Osteocyte (in vitro differentiated cells): ENCODE measurements at regions not wholly inside any gene's neighbourhood (a gene's known extent, or its start where the extent isn't known, plus 50 kb on each side); places are given as distances from the start of the nearest gene placed in this dataset.

Experiments
- DNase-seq: peaks from one replicate; pipeline ENCODE4 v3.0.0; 2021; ENCODE audit warnings: mixed read lengths; ENCODE audit not compliant: unreplicated experiment; ENCODE audit errors: extremely low spot score
- H3K27ac Mint-ChIP-seq: one replicate; pipeline ENCODE4 v1.8.0; 2021; ENCODE audit warnings: mild to moderate bottlenecking, mixed read lengths; ENCODE audit not compliant: unreplicated experiment
- H3K27me3 Mint-ChIP-seq: one replicate; pipeline ENCODE4 v1.8.0; 2021; ENCODE audit warnings: mixed read lengths; ENCODE audit not compliant: unreplicated experiment
- H3K36me3 Mint-ChIP-seq: one replicate; pipeline ENCODE4 v1.8.0; 2021; ENCODE audit warnings: mixed read lengths; ENCODE audit not compliant: unreplicated experiment
- H3K4me1 Mint-ChIP-seq: one replicate; pipeline ENCODE4 v1.8.0; 2021; ENCODE audit warnings: mixed read lengths; ENCODE audit not compliant: unreplicated experiment
- H3K4me3 Mint-ChIP-seq: one replicate; pipeline ENCODE4 v1.8.0; 2021; ENCODE audit warnings: mild to moderate bottlenecking, moderate library complexity, mixed read lengths; ENCODE audit not compliant: unreplicated experiment
- H3K9me3 Mint-ChIP-seq: one replicate; pipeline ENCODE4 v1.8.0; 2021; ENCODE audit warnings: mixed read lengths; ENCODE audit not compliant: unreplicated experiment
- TF ChIP-seq, protein P1 (sequence below): fragments of 200-600 bp; sonication (generic); IDR thresholded peaks from 2 replicates; pipeline ENCODE4 v1.5.0; 2021; ENCODE audit warnings: antibody characterized with exemption, mild to moderate bottlenecking, moderate library complexity

- H3K36me3 Mint-ChIP-seq = no peaks in the 10 kb centered on the region
- H3K4me1 Mint-ChIP-seq = peaks cover 5% of the 10 kb centered on the region
- no peak for DNase-seq
- peaks cover 11% of the 10 kb centered on the region for H3K9me3 Mint-ChIP-seq
- peaks cover 2% of the 10 kb centered on the region for H3K27me3 Mint-ChIP-seq
- no peak overlapping the region for H3K4me3 Mint-ChIP-seq
- TF ChIP-seq, protein P1, sequence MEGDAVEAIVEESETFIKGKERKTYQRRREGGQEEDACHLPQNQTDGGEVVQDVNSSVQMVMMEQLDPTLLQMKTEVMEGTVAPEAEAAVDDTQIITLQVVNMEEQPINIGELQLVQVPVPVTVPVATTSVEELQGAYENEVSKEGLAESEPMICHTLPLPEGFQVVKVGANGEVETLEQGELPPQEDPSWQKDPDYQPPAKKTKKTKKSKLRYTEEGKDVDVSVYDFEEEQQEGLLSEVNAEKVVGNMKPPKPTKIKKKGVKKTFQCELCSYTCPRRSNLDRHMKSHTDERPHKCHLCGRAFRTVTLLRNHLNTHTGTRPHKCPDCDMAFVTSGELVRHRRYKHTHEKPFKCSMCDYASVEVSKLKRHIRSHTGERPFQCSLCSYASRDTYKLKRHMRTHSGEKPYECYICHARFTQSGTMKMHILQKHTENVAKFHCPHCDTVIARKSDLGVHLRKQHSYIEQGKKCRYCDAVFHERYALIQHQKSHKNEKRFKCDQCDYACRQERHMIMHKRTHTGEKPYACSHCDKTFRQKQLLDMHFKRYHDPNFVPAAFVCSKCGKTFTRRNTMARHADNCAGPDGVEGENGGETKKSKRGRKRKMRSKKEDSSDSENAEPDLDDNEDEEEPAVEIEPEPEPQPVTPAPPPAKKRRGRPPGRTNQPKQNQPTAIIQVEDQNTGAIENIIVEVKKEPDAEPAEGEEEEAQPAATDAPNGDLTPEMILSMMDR = no peak
- no peak overlapping the region for H3K27ac Mint-ChIP-seq
These were observed 369.3 kb downstream of the KLF5 start for GRCh38 chr13:73428137-73428536.

- Mint-ChIP-seq H3K9me3 (peaks cover 4% of the 10 kb centered on the region), H3K27me3 (peaks cover 5% of the 10 kb centered on the region), H3K36me3 (no peaks in the 10 kb centered on the region), H3K4me3 (no peak overlapping the region), H3K27ac (no peak overlapping the region), H3K4me1 (no peaks in the 10 kb centered on the region)
- no peak for DNase-seq
- TF ChIP-seq, protein P1 = no peak
These were observed 364.2 kb downstream of the KLF5 start for GRCh38 chr13:73422973-73423372.

DNA sequence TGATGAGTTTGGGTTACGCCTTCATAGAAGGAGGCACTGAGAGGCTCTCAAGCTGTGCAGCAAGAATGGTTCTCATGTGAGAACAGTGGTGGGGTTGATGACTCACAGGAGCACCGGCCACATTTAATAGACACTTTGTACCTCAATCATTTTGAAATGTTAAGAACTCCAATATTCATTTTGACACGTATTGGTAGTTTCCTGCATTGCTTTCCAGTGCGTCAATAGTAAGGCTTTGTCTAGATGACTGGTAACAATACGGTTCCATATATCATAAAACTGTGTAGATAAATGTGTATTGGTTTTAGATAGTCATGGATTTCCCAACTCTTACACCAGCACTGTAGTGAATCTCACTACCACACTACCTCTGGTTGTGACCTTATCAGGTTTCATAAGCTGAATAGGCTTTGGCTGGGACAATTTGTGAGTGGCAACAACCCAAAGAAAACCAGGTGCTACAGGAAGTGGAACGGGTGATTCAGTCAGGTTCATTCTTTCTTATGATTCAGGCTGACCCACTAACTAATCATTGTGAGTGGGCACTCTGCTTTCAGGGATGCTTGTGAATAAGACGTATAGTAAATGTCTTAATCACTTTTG, 362.6 kb downstream of the KLF5 start:
- no peak for DNase-seq
- no peaks in the 10 kb centered on the region for H3K4me1 Mint-ChIP-seq
- H3K9me3 Mint-ChIP-seq = peaks cover 4% of the 10 kb centered on the region
- peaks cover 5% of the 10 kb centered on the region for H3K27me3 Mint-ChIP-seq
- no peak overlapping the region for H3K4me3 Mint-ChIP-seq
- H3K27ac Mint-ChIP-seq = no peak overlapping the region
- TF ChIP-seq, protein P1 = no peak
- no peaks in the 10 kb centered on the region for H3K36me3 Mint-ChIP-seq

DNA sequence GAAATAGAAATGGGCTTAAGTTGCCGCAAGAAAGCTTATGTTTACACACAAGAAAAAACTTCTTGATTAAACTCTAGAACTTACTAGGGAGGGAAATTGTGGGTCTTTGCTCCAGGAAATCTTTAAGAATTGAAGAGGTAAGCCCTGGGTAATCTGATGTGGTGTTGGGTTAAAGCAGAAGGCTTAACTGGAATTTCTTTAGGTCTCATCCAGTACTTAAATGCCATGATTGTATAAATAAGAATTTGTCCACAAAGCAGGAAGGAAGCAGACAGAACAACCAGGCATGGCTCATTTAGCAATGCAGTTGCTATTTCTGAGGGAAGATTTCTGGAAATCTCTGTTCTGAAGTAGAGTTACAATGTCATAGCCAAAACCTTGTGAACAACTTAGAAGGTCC, 360.4 kb downstream of the KLF5 start:
- DNase-seq = no peak
- peaks cover 2% of the 10 kb centered on the region for H3K27me3 Mint-ChIP-seq
- H3K27ac Mint-ChIP-seq = no peak overlapping the region
- H3K4me3 Mint-ChIP-seq = no peak overlapping the region
- no peaks in the 10 kb centered on the region for H3K4me1 Mint-ChIP-seq
- peaks cover 4% of the 10 kb centered on the region for H3K9me3 Mint-ChIP-seq
- H3K36me3 Mint-ChIP-seq = no peaks in the 10 kb centered on the region
- TF ChIP-seq, protein P1 = no peak

- Mint-ChIP-seq H3K9me3 (peaks cover 2% of the 10 kb centered on the region), H3K4me3 (no peak overlapping the region), H3K36me3 (no peaks in the 10 kb centered on the region), H3K27ac (no peak overlapping the region), H3K4me1 (no peaks in the 10 kb centered on the region), H3K27me3 (peaks cover 2% of the 10 kb centered on the region)
- DNase-seq = no peak
- TF ChIP-seq, protein P1 = peak; percentile 32
These were observed 358.3 kb downstream of the KLF5 start for GRCh38 chr13:73417012-73417615.
